Activated B cell treated with CpG ODN at 0.5 μM for 24 hours (primary cell): ENCODE measurements at regions not wholly inside any gene's neighbourhood (a gene's known extent, or its start where the extent isn't known, plus 50 kb on each side); places are given as distances from the start of the nearest gene placed in this dataset.

Experiments
- ATAC-seq: fragments of 200-7000 bp; cut with Tn5 transposase; one replicate; pipeline ENCODE4 v1.10.0; 2021; ENCODE audit warnings: low read depth, mild to moderate bottlenecking, moderate library complexity
- CTCF ChIA-PET: fragments of 350-600 bp; sonication (Branson Sonifier 250); formaldehyde crosslinking; loops from one replicate; lab custom pipeline; 2021; ENCODE audit warnings: antibody characterized with exemption; lab: Charles Lee
- POLR2A ChIA-PET: fragments of 350-600 bp; sonication (Branson Sonifier 250); formaldehyde crosslinking; loops from one replicate; lab custom pipeline; 2021; ENCODE audit warnings: antibody characterized with exemption; lab: Charles Lee
- DNase-seq: peaks from one replicate; pipeline ENCODE4 v3.0.0; 2022
- H3K27ac Mint-ChIP-seq: one replicate; pipeline ENCODE4 v1.8.0; 2020; ENCODE audit warnings: mixed read lengths
- H3K27me3 Mint-ChIP-seq: one replicate; pipeline ENCODE4 v1.8.0; 2021; ENCODE audit warnings: mixed read lengths
- H3K36me3 Mint-ChIP-seq: one replicate; pipeline ENCODE4 v1.8.0; 2021; ENCODE audit warnings: low read depth, mixed read lengths
- H3K4me1 Mint-ChIP-seq: one replicate; pipeline ENCODE4 v1.8.0; 2021; ENCODE audit warnings: mixed read lengths
- H3K4me3 Mint-ChIP-seq: one replicate; pipeline ENCODE4 v1.8.0; 2020; ENCODE audit warnings: mild to moderate bottlenecking, mixed read lengths
- H3K9me3 Mint-ChIP-seq: one replicate; pipeline ENCODE4 v1.8.0; 2020; ENCODE audit warnings: mixed read lengths
- CTCF ChIP-seq: fragments of 200-600 bp; IDR thresholded peaks from one replicate; pipeline ENCODE4 v1.8.0; 2022; ENCODE audit warnings: antibody characterized with exemption, mild to moderate bottlenecking
- intact Hi-C: fragments of 100-400 bp; cut with micrococcal nuclease; formaldehyde crosslinking; loops from one replicate; pipeline ENCODE4 v1.15.1; 2024

- no peak for TF ChIP-seq CTCF
- CTCF ChIA-PET = no interaction called here
- H3K27ac Mint-ChIP-seq = no peak overlapping the region
- ATAC-seq (no peak), DNase-seq (no peak)
- no peaks in the 10 kb centered on the region for H3K36me3 Mint-ChIP-seq
- intact Hi-C loops = no loop called here
- H3K9me3 Mint-ChIP-seq = no peaks in the 10 kb centered on the region
- POLR2A ChIA-PET = no interaction called here
- H3K27me3 Mint-ChIP-seq = no peaks in the 10 kb centered on the region
- no peak overlapping the region for H3K4me3 Mint-ChIP-seq
- no peaks in the 10 kb centered on the region for H3K4me1 Mint-ChIP-seq
Measured at GRCh38 chr7:16015981-16016380, 329.5 kb upstream of the MEOX2 start.

- no peak for ATAC-seq
- H3K4me1 Mint-ChIP-seq = no peaks in the 10 kb centered on the region
- H3K27me3 Mint-ChIP-seq = no peaks in the 10 kb centered on the region
- no peak overlapping the region for H3K4me3 Mint-ChIP-seq
- DNase-seq = no peak
- POLR2A ChIA-PET = no interaction called here
- no peaks in the 10 kb centered on the region for H3K36me3 Mint-ChIP-seq
- CTCF ChIA-PET = no interaction called here
- H3K27ac Mint-ChIP-seq = no peak overlapping the region
- peaks cover 3% of the 10 kb centered on the region for H3K9me3 Mint-ChIP-seq
- no peak for TF ChIP-seq CTCF
- intact Hi-C loops = no loop called here
Measured at GRCh38 chr7:16014031-16014430, 327.5 kb upstream of the MEOX2 start.

GRCh38 chr7:16007911-16008310 lies 321.4 kb upstream of the MEOX2 start:
- POLR2A ChIA-PET = no interaction called here
- Mint-ChIP-seq H3K27me3 (no peaks in the 10 kb centered on the region), H3K4me1 (no peaks in the 10 kb centered on the region), H3K9me3 (peaks cover 3% of the 10 kb centered on the region), H3K27ac (no peak overlapping the region), H3K4me3 (no peak overlapping the region), H3K36me3 (no peaks in the 10 kb centered on the region)
- TF ChIP-seq CTCF = no peak
- DNase-seq (no peak), ATAC-seq (no peak)
- intact Hi-C loops = no loop called here
- CTCF ChIA-PET = no interaction called here

GRCh38 chr7:16004702-16005101 lies 318.2 kb upstream of the MEOX2 start:
- Mint-ChIP-seq H3K36me3 (no peaks in the 10 kb centered on the region), H3K27ac (no peak overlapping the region), H3K9me3 (no peaks in the 10 kb centered on the region), H3K4me1 (no peaks in the 10 kb centered on the region), H3K4me3 (no peak overlapping the region), H3K27me3 (no peaks in the 10 kb centered on the region)
- ATAC-seq (no peak), DNase-seq (no peak)
- intact Hi-C loops = no loop called here
- CTCF ChIA-PET = no interaction called here
- no peak for TF ChIP-seq CTCF
- POLR2A ChIA-PET = no interaction called here

GRCh38 chr7:16001477-16001876 lies 315.0 kb upstream of the MEOX2 start:
- ChIA-PET POLR2A (no interaction called here), CTCF (no interaction called here)
- Mint-ChIP-seq H3K4me1 (no peaks in the 10 kb centered on the region), H3K27me3 (no peaks in the 10 kb centered on the region), H3K4me3 (no peak overlapping the region), H3K27ac (no peak overlapping the region), H3K9me3 (no peaks in the 10 kb centered on the region), H3K36me3 (no peaks in the 10 kb centered on the region)
- intact Hi-C loops = no loop called here
- DNase-seq (no peak), ATAC-seq (no peak)
- no peak for TF ChIP-seq CTCF
